Endothelial cell of umbilical vein (primary cell): ENCODE measurements at regions not wholly inside any gene's neighbourhood (a gene's known extent, or its start where the extent isn't known, plus 50 kb on each side); places are given as distances from the start of the nearest gene placed in this dataset.

ENCODE experiments used
- EZH2 ChIP-seq: IDR thresholded peaks from 2 replicates; pipeline ENCODE4 v1.6.1; 2012; ENCODE audit warnings: borderline replicate concordance, low read depth, mild to moderate bottlenecking, moderate library complexity, low read length, inconsistent platforms; ENCODE audit not compliant: severe bottlenecking
- FOS ChIP-seq: IDR thresholded peaks from 2 replicates; pipeline ENCODE4 v1.6.1; 2011; ENCODE audit warnings: mild to moderate bottlenecking, low read length, moderate library complexity, borderline replicate concordance; ENCODE audit not compliant: insufficient read depth
- JUN ChIP-seq: IDR thresholded peaks from 2 replicates; pipeline ENCODE4 v1.6.1; 2011; ENCODE audit warnings: borderline replicate concordance, low read depth; ENCODE audit not compliant: insufficient read length, insufficient read depth
- POLR2AphosphoS5 ChIP-seq: IDR thresholded peaks from 2 replicates; pipeline ENCODE4 v1.6.1; 2012; ENCODE audit warnings: low read depth, mild to moderate bottlenecking, control low read depth, low read length, moderate library complexity; ENCODE audit not compliant: insufficient read depth
- TF ChIP-seq, protein P1 (sequence below), 2 donors: IDR thresholded peaks; 1 replicate in 1 of 2; 2 replicates in 1 of 2; pipeline ENCODE4 v1.5.1; 2011; ENCODE audit warnings: low read length in 2 of 2, mild to moderate bottlenecking in 2 of 2, moderate library complexity in 2 of 2, control low read depth in 1 of 2, inconsistent platforms in 1 of 2, low read depth in 1 of 2; ENCODE audit not compliant: insufficient read depth in 1 of 2; ENCODE audit errors: extremely low read depth in 1 of 2

- no peak for TF ChIP-seq EZH2
- TF ChIP-seq POLR2AphosphoS5, result no peak
- TF ChIP-seq, protein P1, sequence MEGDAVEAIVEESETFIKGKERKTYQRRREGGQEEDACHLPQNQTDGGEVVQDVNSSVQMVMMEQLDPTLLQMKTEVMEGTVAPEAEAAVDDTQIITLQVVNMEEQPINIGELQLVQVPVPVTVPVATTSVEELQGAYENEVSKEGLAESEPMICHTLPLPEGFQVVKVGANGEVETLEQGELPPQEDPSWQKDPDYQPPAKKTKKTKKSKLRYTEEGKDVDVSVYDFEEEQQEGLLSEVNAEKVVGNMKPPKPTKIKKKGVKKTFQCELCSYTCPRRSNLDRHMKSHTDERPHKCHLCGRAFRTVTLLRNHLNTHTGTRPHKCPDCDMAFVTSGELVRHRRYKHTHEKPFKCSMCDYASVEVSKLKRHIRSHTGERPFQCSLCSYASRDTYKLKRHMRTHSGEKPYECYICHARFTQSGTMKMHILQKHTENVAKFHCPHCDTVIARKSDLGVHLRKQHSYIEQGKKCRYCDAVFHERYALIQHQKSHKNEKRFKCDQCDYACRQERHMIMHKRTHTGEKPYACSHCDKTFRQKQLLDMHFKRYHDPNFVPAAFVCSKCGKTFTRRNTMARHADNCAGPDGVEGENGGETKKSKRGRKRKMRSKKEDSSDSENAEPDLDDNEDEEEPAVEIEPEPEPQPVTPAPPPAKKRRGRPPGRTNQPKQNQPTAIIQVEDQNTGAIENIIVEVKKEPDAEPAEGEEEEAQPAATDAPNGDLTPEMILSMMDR (IDR thresholded peaks at IDR 0.05; ENCODE audit: extremely low read depth in 1 of 2, insufficient read depth in 1 of 2, low read depth in 1 of 2, low read length in 2 of 2), result no peak
- no peak for TF ChIP-seq FOS
- no peak for TF ChIP-seq JUN
These were observed 150.0 kb downstream of the ADSS2 start for GRCh38 chr1:244301595-244302130.
